ENCODE measurements at regions not wholly inside any gene's neighbourhood (a gene's known extent, or its start where the extent isn't known, plus 50 kb on each side); places are given as distances from the start of the nearest gene placed in this dataset.

GRCh38 chr13:54206626-54207025, 1178.0 kb downstream of the OLFM4 start (continued):
- TF ChIP-seq, protein P1, sequence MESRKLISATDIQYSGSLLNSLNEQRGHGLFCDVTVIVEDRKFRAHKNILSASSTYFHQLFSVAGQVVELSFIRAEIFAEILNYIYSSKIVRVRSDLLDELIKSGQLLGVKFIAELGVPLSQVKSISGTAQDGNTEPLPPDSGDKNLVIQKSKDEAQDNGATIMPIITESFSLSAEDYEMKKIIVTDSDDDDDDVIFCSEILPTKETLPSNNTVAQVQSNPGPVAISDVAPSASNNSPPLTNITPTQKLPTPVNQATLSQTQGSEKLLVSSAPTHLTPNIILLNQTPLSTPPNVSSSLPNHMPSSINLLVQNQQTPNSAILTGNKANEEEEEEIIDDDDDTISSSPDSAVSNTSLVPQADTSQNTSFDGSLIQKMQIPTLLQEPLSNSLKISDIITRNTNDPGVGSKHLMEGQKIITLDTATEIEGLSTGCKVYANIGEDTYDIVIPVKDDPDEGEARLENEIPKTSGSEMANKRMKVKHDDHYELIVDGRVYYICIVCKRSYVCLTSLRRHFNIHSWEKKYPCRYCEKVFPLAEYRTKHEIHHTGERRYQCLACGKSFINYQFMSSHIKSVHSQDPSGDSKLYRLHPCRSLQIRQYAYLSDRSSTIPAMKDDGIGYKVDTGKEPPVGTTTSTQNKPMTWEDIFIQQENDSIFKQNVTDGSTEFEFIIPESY (IDR thresholded peaks at IDR 0.05) = no peak
- no peak for TF ChIP-seq TAF1 (conservative IDR thresholded peaks at IDR 0.05)
- no peak for TF ChIP-seq FOXA1 (IDR thresholded peaks at IDR 0.05)
- no peak for TF ChIP-seq GABPA (IDR thresholded peaks at IDR 0.05 in 1 of 2, conservative IDR thresholded peaks at IDR 0.05 in 1 of 2)

DNA sequence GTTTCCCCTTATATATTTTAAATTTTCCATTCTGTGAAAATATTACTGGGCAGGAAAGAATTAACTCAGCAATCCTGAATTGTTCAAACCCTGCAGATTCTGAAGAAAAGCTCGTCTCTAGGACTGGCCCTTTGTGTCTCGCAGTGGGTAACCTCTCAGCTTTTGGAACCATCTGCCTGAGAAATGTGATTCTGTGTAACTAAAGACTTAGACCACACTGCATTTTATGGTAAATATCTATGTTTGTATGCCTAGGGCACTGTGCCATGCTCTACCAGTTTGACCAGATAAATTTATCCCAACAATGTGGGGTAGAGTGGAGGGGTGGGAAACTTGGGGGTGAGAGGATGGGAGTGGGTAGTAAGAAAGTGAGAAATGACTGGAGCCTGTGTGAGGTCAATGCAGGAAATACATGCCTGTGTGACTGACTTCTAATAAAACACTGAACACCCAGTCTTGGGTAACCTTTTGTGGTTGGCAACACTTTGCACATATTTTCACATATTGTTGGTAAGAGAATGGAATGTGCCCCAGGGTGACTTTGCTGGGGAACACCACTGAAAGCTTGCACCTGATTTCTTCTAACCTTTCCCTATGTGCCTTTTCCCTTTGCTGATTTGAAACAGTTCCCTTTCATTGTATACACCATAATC, 1181.9 kb downstream of the OLFM4 start:
- WGBS = 72% methylated on average over 2 of the region's 2 CpGs
- no peak for DNase-seq (ENCODE audit: low spot score)
- no peak overlapping the region for H3K4me3 ChIP-seq (ENCODE audit: low read depth in 1 of 3, low read length in 3 of 3)

DNA sequence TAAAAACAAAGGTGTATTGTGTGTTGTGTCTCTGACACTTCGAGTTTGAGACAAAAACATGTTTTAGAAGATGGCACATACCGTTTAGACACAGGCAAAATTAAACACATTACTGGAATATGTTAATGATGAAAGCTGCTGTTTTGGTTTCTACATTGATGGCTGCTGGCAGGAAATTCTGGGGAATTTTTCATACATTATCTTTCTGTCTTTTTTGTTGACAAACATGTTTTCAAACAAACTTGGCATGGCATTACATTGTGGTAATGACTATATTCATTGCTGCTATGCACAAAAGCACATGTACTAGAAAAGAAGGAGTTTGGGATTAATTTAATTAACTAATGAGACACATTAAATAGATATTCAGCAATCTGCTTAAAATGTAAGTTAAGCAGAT, 1187.6 kb downstream of the OLFM4 start:
- Histone ChIP-seq H3K9ac (ENCODE audit: low read depth in 1 of 2, low read length in 2 of 2) (no peak overlapping the region), H3K4me3 (ENCODE audit: low read depth in 1 of 3, low read length in 3 of 3) (no peak overlapping the region), H3K9me3 (ENCODE audit: control insufficient read depth in 4 of 4, low read length in 3 of 4) (no peaks in the 10 kb centered on the region), H3K4me1 (ENCODE audit: control insufficient read depth in 4 of 4, insufficient read depth in 4 of 4, low read length in 3 of 4) (no peaks in the 10 kb centered on the region), H3K36me3 (ENCODE audit: control insufficient read depth in 4 of 4, insufficient read depth in 3 of 4, low read depth in 1 of 4, low read length in 3 of 4) (no peaks in the 10 kb centered on the region), H3K27ac (ENCODE audit: low read depth in 1 of 2, low read length in 2 of 2) (no peak overlapping the region), H3K27me3 (ENCODE audit: control insufficient read depth in 4 of 4, insufficient read depth in 4 of 4, low read length in 3 of 4) (no peaks in the 10 kb centered on the region)
- TF ChIP-seq TAF1 (conservative IDR thresholded peaks at IDR 0.05) (no peak), NR2F2 (IDR thresholded peaks at IDR 0.05) (no peak), YY1 (IDR thresholded peaks at IDR 0.05) (no peak), FOXA2 (IDR thresholded peaks at IDR 0.05) (no peak)
- TF ChIP-seq, protein P2, sequence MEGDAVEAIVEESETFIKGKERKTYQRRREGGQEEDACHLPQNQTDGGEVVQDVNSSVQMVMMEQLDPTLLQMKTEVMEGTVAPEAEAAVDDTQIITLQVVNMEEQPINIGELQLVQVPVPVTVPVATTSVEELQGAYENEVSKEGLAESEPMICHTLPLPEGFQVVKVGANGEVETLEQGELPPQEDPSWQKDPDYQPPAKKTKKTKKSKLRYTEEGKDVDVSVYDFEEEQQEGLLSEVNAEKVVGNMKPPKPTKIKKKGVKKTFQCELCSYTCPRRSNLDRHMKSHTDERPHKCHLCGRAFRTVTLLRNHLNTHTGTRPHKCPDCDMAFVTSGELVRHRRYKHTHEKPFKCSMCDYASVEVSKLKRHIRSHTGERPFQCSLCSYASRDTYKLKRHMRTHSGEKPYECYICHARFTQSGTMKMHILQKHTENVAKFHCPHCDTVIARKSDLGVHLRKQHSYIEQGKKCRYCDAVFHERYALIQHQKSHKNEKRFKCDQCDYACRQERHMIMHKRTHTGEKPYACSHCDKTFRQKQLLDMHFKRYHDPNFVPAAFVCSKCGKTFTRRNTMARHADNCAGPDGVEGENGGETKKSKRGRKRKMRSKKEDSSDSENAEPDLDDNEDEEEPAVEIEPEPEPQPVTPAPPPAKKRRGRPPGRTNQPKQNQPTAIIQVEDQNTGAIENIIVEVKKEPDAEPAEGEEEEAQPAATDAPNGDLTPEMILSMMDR (IDR thresholded peaks at IDR 0.05; ENCODE audit: low read depth, low read length, missing input control) = no peak
- WGBS = 46% methylated on average over 2 of the region's 2 CpGs
- no peak for DNase-seq (ENCODE audit: low spot score)

More for the DNA sequence above, 1181.9 kb downstream of the OLFM4 start:
- Histone ChIP-seq H3K27ac (ENCODE audit: low read depth in 1 of 2, low read length in 2 of 2) (no peak overlapping the region), H3K9me3 (ENCODE audit: control insufficient read depth in 4 of 4, low read length in 3 of 4) (no peaks in the 10 kb centered on the region), H3K9ac (ENCODE audit: low read depth in 1 of 2, low read length in 2 of 2) (no peak overlapping the region), H3K36me3 (ENCODE audit: control insufficient read depth in 4 of 4, insufficient read depth in 3 of 4, low read depth in 1 of 4, low read length in 3 of 4) (no peaks in the 10 kb centered on the region), H3K27me3 (ENCODE audit: control insufficient read depth in 4 of 4, insufficient read depth in 4 of 4, low read length in 3 of 4) (no peaks in the 10 kb centered on the region), H3K4me1 (ENCODE audit: control insufficient read depth in 4 of 4, insufficient read depth in 4 of 4, low read length in 3 of 4) (no peaks in the 10 kb centered on the region)
- TF ChIP-seq FOXA2 (IDR thresholded peaks at IDR 0.05) (no peak), HNF4G (IDR thresholded peaks at IDR 0.05) (no peak), RXRA (IDR thresholded peaks at IDR 0.05) (no peak), HNF4A (conservative IDR thresholded peaks at IDR 0.05) (no peak), JUND (IDR thresholded peaks at IDR 0.05) (no peak), GABPA (IDR thresholded peaks at IDR 0.05 in 1 of 2, conservative IDR thresholded peaks at IDR 0.05 in 1 of 2) (no peak)
- TF ChIP-seq, protein P2 (IDR thresholded peaks at IDR 0.05; ENCODE audit: low read depth, low read length, missing input control) = no peak
